GM12872 (cell line): ENCODE measurements at regions not wholly inside any gene's neighbourhood (a gene's known extent, or its start where the extent isn't known, plus 50 kb on each side); places are given as distances from the start of the nearest gene placed in this dataset.

Experiments
- CTCF ChIP-seq: IDR thresholded peaks from 3 replicates; pipeline ENCODE4 v1.5.1; 2011; ENCODE audit warnings: low read depth, mild to moderate bottlenecking, low read length, moderate library complexity; ENCODE audit not compliant: insufficient read depth

GRCh38 chr12:105799103-105799502, 339.7 kb downstream of the NUAK1 start:
- TF ChIP-seq CTCF, result no peak

- TF ChIP-seq CTCF, result no peak
These were observed 337.4 kb downstream of the NUAK1 start for GRCh38 chr12:105801351-105801750.

GRCh38 chr12:105803292-105803691, 335.5 kb downstream of the NUAK1 start:
- TF ChIP-seq CTCF, result no peak

- no peak for TF ChIP-seq CTCF
These were observed 334.0 kb downstream of the NUAK1 start for GRCh38 chr12:105804591-105805265.

- TF ChIP-seq CTCF, result no peak
These were observed 332.9 kb downstream of the NUAK1 start for GRCh38 chr12:105805730-105806399.

GRCh38 chr12:105806400-105806770, 332.4 kb downstream of the NUAK1 start:
- no peak for TF ChIP-seq CTCF

GRCh38 chr12:105812366-105812765, 326.4 kb downstream of the NUAK1 start:
- no peak for TF ChIP-seq CTCF
